VCaP (cell line): ENCODE measurements at regions not wholly inside any gene's neighbourhood (a gene's known extent, or its start where the extent isn't known, plus 50 kb on each side); places are given as distances from the start of the nearest gene placed in this dataset.

Experiments
- H3K27ac ChIP-seq: fragments of 450-650 bp; 2 replicates; pipeline ENCODE4 v1.5.1; 2017
- CTCF ChIP-seq: fragments of 450-650 bp; conservative IDR thresholded peaks from 2 replicates; pipeline ENCODE4 v1.5.1; 2017; ENCODE audit warnings: mild to moderate bottlenecking, moderate library complexity

- TF ChIP-seq CTCF = no peak
- H3K27ac ChIP-seq = no peak overlapping the region
Observed at GRCh38 chrY:7951187-7951852, 1039.8 kb upstream of the AMELY start.

GRCh38 chrY:7944135-7944534, 1032.6 kb upstream of the AMELY start:
- TF ChIP-seq CTCF = no peak
- no peak overlapping the region for H3K27ac ChIP-seq

GRCh38 chrY:7942711-7943110, 1031.2 kb upstream of the AMELY start:
- no peak overlapping the region for H3K27ac ChIP-seq
- no peak for TF ChIP-seq CTCF

- no peak overlapping the region for H3K27ac ChIP-seq
- no peak for TF ChIP-seq CTCF
Observed at GRCh38 chrY:7941856-7942255, 1030.3 kb upstream of the AMELY start.

DNA sequence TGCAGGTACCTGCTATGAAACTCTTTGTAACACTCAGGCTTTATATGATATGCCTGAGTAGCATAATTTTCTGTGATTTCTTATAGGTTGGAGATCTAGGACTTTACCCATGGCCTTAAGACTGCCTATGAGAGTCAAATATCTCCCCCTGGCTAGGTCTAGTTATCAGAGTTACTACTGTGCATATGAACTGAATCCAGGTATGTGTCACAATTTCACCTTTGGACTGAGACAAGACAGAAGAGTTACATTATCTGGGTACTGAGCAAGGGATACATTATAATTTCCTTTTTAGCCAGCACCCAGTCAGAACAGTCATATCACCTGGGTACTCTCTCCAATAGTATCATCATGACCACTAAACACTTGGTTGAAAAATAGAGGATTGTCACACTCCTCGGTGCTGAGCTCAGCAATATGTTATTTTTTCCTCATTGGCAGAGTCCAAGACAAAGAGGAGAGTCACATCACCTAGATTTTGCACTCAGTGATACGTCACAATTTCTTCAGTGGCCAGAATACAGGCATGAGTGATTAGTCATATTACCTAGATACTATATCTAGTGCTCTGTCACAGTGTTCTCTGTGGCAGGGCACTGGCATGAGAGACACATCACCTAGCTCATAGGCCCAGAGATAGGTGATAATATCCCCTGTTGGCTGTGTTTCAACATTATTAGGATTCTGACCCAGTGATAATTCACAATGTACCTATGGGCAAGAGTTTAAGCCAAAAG, 1027.6 kb upstream of the AMELY start:
- no peak for TF ChIP-seq CTCF

GRCh38 chrY:7936831-7937230, 1025.3 kb upstream of the AMELY start:
- no peak for TF ChIP-seq CTCF
- no peak overlapping the region for H3K27ac ChIP-seq

More for the DNA sequence above, 1027.6 kb upstream of the AMELY start:
- H3K27ac ChIP-seq = no peak overlapping the region

DNA sequence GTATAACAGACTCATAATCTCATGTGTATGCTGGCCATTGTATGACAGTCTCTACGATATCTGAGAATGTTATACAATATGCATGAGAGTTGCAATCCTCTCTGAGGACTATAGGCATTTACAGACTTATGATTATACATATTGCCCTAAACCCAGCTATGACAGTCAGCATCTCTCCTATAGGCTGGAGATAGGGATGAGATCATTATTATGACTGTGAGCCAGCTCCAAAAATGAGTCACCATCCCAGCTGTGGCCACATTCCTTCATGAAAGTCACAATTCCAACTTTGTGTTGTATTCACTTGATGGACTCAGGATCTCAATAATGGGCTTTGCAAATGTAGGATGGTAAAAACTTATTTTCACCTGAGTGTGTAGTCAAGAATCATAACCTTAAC, 1024.5 kb upstream of the AMELY start:
- H3K27ac ChIP-seq = no peak overlapping the region
- no peak for TF ChIP-seq CTCF
